Gastrocnemius medialis (tissue), 4 donors: ENCODE measurements at regions not wholly inside any gene's neighbourhood (a gene's known extent, or its start where the extent isn't known, plus 50 kb on each side); places are given as distances from the start of the nearest gene placed in this dataset.

Source experiments
- ATAC-seq, 2 donors: fragments of 150-250 bp; one replicate each; pipeline ENCODE4 v1.9.1; 2016
- DNase-seq, 2 donors: peaks; one replicate each; pipeline ENCODE4 v3.0.0-alpha.2; 2019
- H3K27ac ChIP-seq, 4 donors: fragments of 200-600 bp; sonication (generic); 1 replicate in 1 of 4; 2 replicates in 3 of 4; pipeline ENCODE4 v1.5.1; 2016 to 2018; ENCODE audit warnings: mild to moderate bottlenecking in 2 of 4, moderate library complexity in 1 of 4
- H3K27me3 ChIP-seq, 3 donors: fragments of 200-600 bp; sonication (generic) in 2 of 3; 1 replicate in 1 of 3; 2 replicates in 2 of 3; pipeline versions ENCODE4 v1.5.1 to v1.6.0; 2016 to 2019; ENCODE audit warnings: mild to moderate bottlenecking in 1 of 3, moderate library complexity in 1 of 3
- H3K36me3 ChIP-seq, 2 donors: fragments of 200-600 bp; sonication (generic) in 1 of 2; one replicate each; pipeline ENCODE4 v1.5.1; 2017 to 2018
- H3K4me1 ChIP-seq, 2 donors: fragments of 200-600 bp; sonication (generic) in 1 of 2; one replicate each; pipeline ENCODE4 v1.5.1; 2016 to 2017; ENCODE audit warnings: mild to moderate bottlenecking in 2 of 2
- H3K4me3 ChIP-seq, 4 donors: fragments of 200-600 bp; sonication (generic) in 3 of 4; 1 replicate in 1 of 4; 2 replicates in 3 of 4; pipeline ENCODE4 v1.5.1; 2016 to 2019; ENCODE audit warnings: mild to moderate bottlenecking in 2 of 4
- H3K9me3 ChIP-seq, 3 donors: fragments of 200-600 bp; sonication (generic) in 2 of 3; 1 replicate in 1 of 3; 2 replicates in 2 of 3; pipeline ENCODE4 v1.5.1; 2016 to 2019
- CTCF ChIP-seq, 5 experiments: fragments of 450-650 bp in 3 of 5; fragments of 200-600 bp in 2 of 5; sonication (generic) in 2 of 5; IDR thresholded peaks in 4 of 5; conservative IDR thresholded peaks in 1 of 5; 1 replicate in 4 of 5; 2 replicates in 1 of 5; pipeline ENCODE4 v1.5.1; 2016 to 2019; ENCODE audit warnings: antibody characterized with exemption in 5 of 5, mild to moderate bottlenecking in 3 of 5, moderate library complexity in 3 of 5
- POLR2A ChIP-seq, 2 donors: fragments of 450-650 bp; IDR thresholded peaks; one replicate each; pipeline ENCODE4 v1.6.1; 2017; ENCODE audit warnings: antibody characterized with exemption in 2 of 2, mild to moderate bottlenecking in 2 of 2, moderate library complexity in 2 of 2
- in situ Hi-C, 4 donors: fragments of 200-750 bp; cut with MboI; loops; one replicate each; pipeline versions ENCODE4 v1.15.0 to v1.8.0; 2017; ENCODE audit warnings: low sequenced_read_pairs in 4 of 4
- intact Hi-C: fragments of 100-400 bp; cut with DNase I; formaldehyde crosslinking; loops from one replicate; pipeline ENCODE4 v1.15.1; 2023; ENCODE audit warnings: low total_unique reads

GRCh38 chr11:70675697-70676374, 277.5 kb downstream of the CTTN start:
- DNase-seq = no peak
- intact Hi-C loops = no loop called here
- ATAC-seq = no peak
- Histone ChIP-seq H3K4me3 (no peak overlapping the region), H3K36me3 (no peaks in the 10 kb centered on the region), H3K27me3 (no peaks in the 10 kb centered on the region), H3K9me3 (no peaks in the 10 kb centered on the region), H3K27ac (no peak overlapping the region), H3K4me1 (no peaks in the 10 kb centered on the region)
- in situ Hi-C loops = no loop called here
- TF ChIP-seq CTCF (IDR thresholded peaks at IDR 0.05 in 4 of 5, conservative IDR thresholded peaks at IDR 0.05 in 1 of 5) (no peak), POLR2A (IDR thresholded peaks at IDR 0.05) (no peak)

GRCh38 chr11:70677232-70677916, 279.0 kb downstream of the CTTN start:
- intact Hi-C loops = no loop called here

DNA sequence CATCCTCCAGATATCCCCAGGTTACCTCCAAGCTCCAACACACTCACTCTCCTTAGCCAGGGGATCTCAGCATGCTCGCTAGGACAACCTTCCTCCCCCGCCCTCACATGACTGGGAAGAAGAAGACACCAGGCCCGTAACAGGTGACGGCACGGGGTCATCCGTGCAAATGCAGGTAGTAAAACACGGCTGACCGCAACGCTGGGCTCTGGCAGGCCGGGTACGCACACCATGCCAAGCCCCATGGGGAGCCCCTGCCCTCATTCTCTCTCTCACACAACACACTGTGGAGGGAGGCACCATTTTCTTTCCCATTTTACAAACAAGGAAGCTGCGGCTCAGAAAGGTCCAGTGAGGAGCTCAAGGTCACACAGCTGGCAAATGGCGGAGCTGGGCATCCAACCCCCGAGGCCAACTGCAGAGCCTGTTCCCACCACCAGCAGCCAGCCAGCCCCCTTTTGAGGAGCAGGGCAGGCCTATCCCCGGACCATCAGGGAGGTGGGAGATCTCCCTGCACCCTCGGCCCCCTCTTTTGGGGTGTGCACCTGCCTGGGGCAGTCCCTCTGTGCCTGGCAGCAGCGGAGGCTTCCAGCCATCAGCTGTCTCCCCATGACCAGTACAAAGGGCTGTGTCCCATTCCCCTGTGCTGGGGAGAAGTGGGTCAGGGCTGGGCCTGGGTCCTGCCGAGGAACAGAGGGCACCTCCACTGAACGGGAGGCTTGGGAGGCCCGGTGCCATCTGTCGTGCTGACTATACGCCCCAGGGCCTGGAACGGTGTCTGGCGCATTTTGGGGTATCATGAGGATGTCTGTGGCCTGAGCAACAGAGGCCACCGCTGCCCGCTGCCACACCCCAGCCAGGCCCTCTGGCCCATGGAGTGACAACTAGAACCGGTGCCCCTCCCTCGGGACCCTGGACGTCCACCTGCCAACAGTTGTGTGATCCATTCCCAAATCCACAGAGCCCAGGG, 280.9 kb downstream of the CTTN start:
- in situ Hi-C loops (no loop called here), intact Hi-C loops (no loop called here)
- no peaks in the 10 kb centered on the region for H3K36me3 ChIP-seq
- H3K27ac ChIP-seq = no peak overlapping the region
- no peak overlapping the region for H3K4me3 ChIP-seq
- no peak for DNase-seq
- no peaks in the 10 kb centered on the region for H3K9me3 ChIP-seq
- H3K4me1 ChIP-seq = no peaks in the 10 kb centered on the region
- no peaks in the 10 kb centered on the region for H3K27me3 ChIP-seq
- ATAC-seq = no peak
- no peak for TF ChIP-seq CTCF (IDR thresholded peaks at IDR 0.05 in 4 of 5, conservative IDR thresholded peaks at IDR 0.05 in 1 of 5)
- no peak for TF ChIP-seq POLR2A (IDR thresholded peaks at IDR 0.05)

More at GRCh38 chr11:70677232-70677916, 279.0 kb downstream of the CTTN start:
- Histone ChIP-seq H3K27me3 (no peaks in the 10 kb centered on the region), H3K9me3 (no peaks in the 10 kb centered on the region), H3K36me3 (no peaks in the 10 kb centered on the region), H3K4me1 (no peaks in the 10 kb centered on the region), H3K27ac (no peak overlapping the region), H3K4me3 (no peak overlapping the region)
- in situ Hi-C loops = no loop called here
- TF ChIP-seq POLR2A (IDR thresholded peaks at IDR 0.05) (no peak), CTCF (IDR thresholded peaks at IDR 0.05 in 4 of 5, conservative IDR thresholded peaks at IDR 0.05 in 1 of 5) (no peak)
- no peak for ATAC-seq
- DNase-seq = no peak

- in situ Hi-C loops (no loop called here), intact Hi-C loops (no loop called here)
These were observed 282.5 kb downstream of the CTTN start for GRCh38 chr11:70680781-70681281.

More at GRCh38 chr11:70680781-70681281, 282.5 kb downstream of the CTTN start:
- TF ChIP-seq CTCF (IDR thresholded peaks at IDR 0.05 in 4 of 5, conservative IDR thresholded peaks at IDR 0.05 in 1 of 5) = no peak
- TF ChIP-seq POLR2A (IDR thresholded peaks at IDR 0.05) = no peak
- Histone ChIP-seq H3K4me3 (no peak overlapping the region), H3K27ac (no peak overlapping the region), H3K4me1 (no peaks in the 10 kb centered on the region), H3K9me3 (no peaks in the 10 kb centered on the region), H3K27me3 (no peaks in the 10 kb centered on the region), H3K36me3 (no peaks in the 10 kb centered on the region)
- ATAC-seq (no peak), DNase-seq (no peak)
